ENCODE measurements at regions not wholly inside any gene's neighbourhood (a gene's known extent, or its start where the extent isn't known, plus 50 kb on each side); places are given as distances from the start of the nearest gene placed in this dataset.

GRCh38 chr11:19313140-19313539 lies 72.4 kb upstream of the E2F8 start:
- Mint-ChIP-seq H3K27me3 (no peaks in the 10 kb centered on the region), H3K27ac (no peak overlapping the region)

GRCh38 chr11:19311308-19312030 lies 70.7 kb upstream of the E2F8 start:
- Mint-ChIP-seq H3K9me3 (no peaks in the 10 kb centered on the region), H3K36me3 (no peaks in the 10 kb centered on the region), H3K4me3 (no peak overlapping the region), H3K27me3 (no peaks in the 10 kb centered on the region), H3K4me1 (no peaks in the 10 kb centered on the region), H3K27ac (no peak overlapping the region)

More at GRCh38 chr11:19313140-19313539, 72.4 kb upstream of the E2F8 start:
- Mint-ChIP-seq H3K4me1 (no peaks in the 10 kb centered on the region), H3K9me3 (no peaks in the 10 kb centered on the region), H3K4me3 (no peak overlapping the region), H3K36me3 (no peaks in the 10 kb centered on the region)

GRCh38 chr11:19307498-19307897 lies 66.8 kb upstream of the E2F8 start:
- Mint-ChIP-seq H3K4me1 (no peaks in the 10 kb centered on the region), H3K27ac (no peak overlapping the region), H3K36me3 (no peaks in the 10 kb centered on the region), H3K27me3 (no peaks in the 10 kb centered on the region), H3K4me3 (no peak overlapping the region), H3K9me3 (peaks cover 6% of the 10 kb centered on the region)

GRCh38 chr11:19306179-19306944 lies 65.6 kb upstream of the E2F8 start:
- H3K36me3 Mint-ChIP-seq, result no peaks in the 10 kb centered on the region
- H3K9me3 Mint-ChIP-seq, result peaks cover 6% of the 10 kb centered on the region
- H3K4me3 Mint-ChIP-seq, result no peak overlapping the region
- H3K27me3 Mint-ChIP-seq, result no peaks in the 10 kb centered on the region
- no peak overlapping the region for H3K27ac Mint-ChIP-seq
- H3K4me1 Mint-ChIP-seq, result no peaks in the 10 kb centered on the region

GRCh38 chr11:19301361-19301760 lies 60.6 kb upstream of the E2F8 start:
- Mint-ChIP-seq H3K27ac (no peak overlapping the region), H3K4me1 (no peaks in the 10 kb centered on the region), H3K4me3 (no peak overlapping the region), H3K27me3 (peaks cover 15% of the 10 kb centered on the region), H3K9me3 (peaks cover 6% of the 10 kb centered on the region), H3K36me3 (no peaks in the 10 kb centered on the region)

GRCh38 chr11:19294444-19294843 lies 53.7 kb upstream of the E2F8 start:
- no peak overlapping the region for H3K4me3 Mint-ChIP-seq
- H3K36me3 Mint-ChIP-seq, result no peaks in the 10 kb centered on the region
- peaks cover 14% of the 10 kb centered on the region for H3K27me3 Mint-ChIP-seq
- no peaks in the 10 kb centered on the region for H3K9me3 Mint-ChIP-seq
- no peaks in the 10 kb centered on the region for H3K4me1 Mint-ChIP-seq
- no peak overlapping the region for H3K27ac Mint-ChIP-seq

- Mint-ChIP-seq H3K36me3 (no peaks in the 10 kb centered on the region), H3K27ac (no peak overlapping the region), H3K4me3 (no peak overlapping the region), H3K9me3 (no peaks in the 10 kb centered on the region), H3K27me3 (no peaks in the 10 kb centered on the region), H3K4me1 (no peaks in the 10 kb centered on the region)
Observed at GRCh38 chr11:19291064-19291463, 50.3 kb upstream of the E2F8 start.

Measured in activated naive CD4-positive, alpha-beta T cell treated with anti-CD3 and anti-CD28 coated beads, Interleukin-2, amount 50 U/mL, for 24 hours (primary cell).